ENCODE measurements at regions not wholly inside any gene's neighbourhood (a gene's known extent, or its start where the extent isn't known, plus 50 kb on each side); places are given as distances from the start of the nearest gene placed in this dataset.

DNA sequence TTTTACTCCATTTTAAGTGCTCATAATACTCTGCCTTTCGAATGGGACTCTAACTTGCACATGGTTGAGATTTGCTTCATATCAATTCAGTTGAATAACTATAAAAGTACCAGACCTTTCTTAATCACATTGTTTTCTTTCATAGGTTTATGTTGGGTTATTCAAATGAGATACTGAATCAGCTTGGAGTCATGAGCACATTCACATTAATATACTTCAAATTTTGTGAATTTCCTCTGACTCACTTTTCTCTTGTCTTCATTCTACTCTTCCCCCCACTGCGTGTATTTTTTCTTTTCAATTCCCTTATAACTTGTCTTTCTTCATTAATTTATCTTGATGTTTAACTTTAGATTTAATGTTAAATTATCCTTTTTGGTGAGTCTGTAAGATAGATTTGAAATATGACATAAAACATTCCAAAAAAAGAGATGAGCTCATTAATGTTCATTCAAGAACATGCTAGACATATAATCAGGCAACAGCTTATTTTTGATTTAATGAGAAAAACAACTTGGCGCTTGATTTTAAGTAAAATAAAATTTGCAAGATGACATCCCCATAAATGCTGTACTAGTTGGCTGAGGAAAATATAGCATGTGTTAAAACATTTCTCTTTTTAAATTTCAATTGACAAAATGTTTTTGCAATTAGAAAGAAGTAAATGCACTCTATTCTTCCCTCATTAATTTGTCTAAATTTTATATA is 736.0 kb downstream of the CD109 start:
- Mint-ChIP-seq H3K4me3 (ENCODE audit: unreplicated experiment) (no peak overlapping the region), H3K9me3 (ENCODE audit: low read depth) (peaks cover 8% of the 10 kb centered on the region), H3K27ac (ENCODE audit: unreplicated experiment) (no peak overlapping the region), H3K27me3 (ENCODE audit: low read depth) (no peaks in the 10 kb centered on the region), H3K36me3 (ENCODE audit: low read depth) (peaks cover 1% of the 10 kb centered on the region), H3K4me1 (ENCODE audit: low read depth) (peaks cover 4% of the 10 kb centered on the region)
- TF ChIP-seq, protein P1, sequence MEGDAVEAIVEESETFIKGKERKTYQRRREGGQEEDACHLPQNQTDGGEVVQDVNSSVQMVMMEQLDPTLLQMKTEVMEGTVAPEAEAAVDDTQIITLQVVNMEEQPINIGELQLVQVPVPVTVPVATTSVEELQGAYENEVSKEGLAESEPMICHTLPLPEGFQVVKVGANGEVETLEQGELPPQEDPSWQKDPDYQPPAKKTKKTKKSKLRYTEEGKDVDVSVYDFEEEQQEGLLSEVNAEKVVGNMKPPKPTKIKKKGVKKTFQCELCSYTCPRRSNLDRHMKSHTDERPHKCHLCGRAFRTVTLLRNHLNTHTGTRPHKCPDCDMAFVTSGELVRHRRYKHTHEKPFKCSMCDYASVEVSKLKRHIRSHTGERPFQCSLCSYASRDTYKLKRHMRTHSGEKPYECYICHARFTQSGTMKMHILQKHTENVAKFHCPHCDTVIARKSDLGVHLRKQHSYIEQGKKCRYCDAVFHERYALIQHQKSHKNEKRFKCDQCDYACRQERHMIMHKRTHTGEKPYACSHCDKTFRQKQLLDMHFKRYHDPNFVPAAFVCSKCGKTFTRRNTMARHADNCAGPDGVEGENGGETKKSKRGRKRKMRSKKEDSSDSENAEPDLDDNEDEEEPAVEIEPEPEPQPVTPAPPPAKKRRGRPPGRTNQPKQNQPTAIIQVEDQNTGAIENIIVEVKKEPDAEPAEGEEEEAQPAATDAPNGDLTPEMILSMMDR (IDR thresholded peaks at IDR 0.05), result no peak
- no peak for DNase-seq (ENCODE audit: low spot score)

- no peaks in the 10 kb centered on the region for H3K4me1 Mint-ChIP-seq (ENCODE audit: low read depth)
- TF ChIP-seq, protein P1 (IDR thresholded peaks at IDR 0.05), result no peak
- no peak overlapping the region for H3K4me3 Mint-ChIP-seq (ENCODE audit: unreplicated experiment)
- peaks cover 34% of the 10 kb centered on the region for H3K9me3 Mint-ChIP-seq (ENCODE audit: low read depth)
- no peak for DNase-seq (ENCODE audit: low spot score)
- no peaks in the 10 kb centered on the region for H3K27me3 Mint-ChIP-seq (ENCODE audit: low read depth)
- peaks cover 11% of the 10 kb centered on the region for H3K36me3 Mint-ChIP-seq (ENCODE audit: low read depth)
- no peak overlapping the region for H3K27ac Mint-ChIP-seq (ENCODE audit: unreplicated experiment)
Observed at GRCh38 chr6:74420221-74420620, 724.2 kb downstream of the CD109 start.

DNA sequence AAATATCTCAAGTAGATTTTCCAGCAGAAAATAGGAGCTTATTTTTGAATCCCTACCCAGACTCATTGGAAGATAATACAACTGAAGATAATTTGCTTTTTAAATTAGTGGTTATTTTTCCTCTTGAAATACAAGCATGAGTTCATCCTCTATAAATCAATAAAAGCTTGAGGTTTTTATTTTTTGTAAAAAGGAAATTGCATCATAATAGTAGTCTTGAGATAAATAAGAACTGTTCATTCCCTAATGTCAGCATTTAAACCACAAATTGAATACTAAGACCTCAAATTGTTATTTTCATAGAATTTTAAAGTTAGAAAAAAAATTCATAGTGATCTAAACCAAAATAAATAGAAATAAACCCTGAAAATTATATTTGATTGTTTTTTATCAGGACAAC is 719.1 kb downstream of the CD109 start:
- Mint-ChIP-seq H3K36me3 (ENCODE audit: low read depth) (peaks cover 8% of the 10 kb centered on the region), H3K4me3 (ENCODE audit: unreplicated experiment) (no peak overlapping the region), H3K27me3 (ENCODE audit: low read depth) (no peaks in the 10 kb centered on the region), H3K9me3 (ENCODE audit: low read depth) (peaks cover 16% of the 10 kb centered on the region), H3K27ac (ENCODE audit: unreplicated experiment) (no peak overlapping the region), H3K4me1 (ENCODE audit: low read depth) (peaks cover 13% of the 10 kb centered on the region)
- TF ChIP-seq, protein P1 (IDR thresholded peaks at IDR 0.05), result no peak
- no peak for DNase-seq (ENCODE audit: low spot score)

- Mint-ChIP-seq H3K4me3 (ENCODE audit: unreplicated experiment) (no peak overlapping the region), H3K36me3 (ENCODE audit: low read depth) (peaks cover 11% of the 10 kb centered on the region), H3K9me3 (ENCODE audit: low read depth) (peaks cover 11% of the 10 kb centered on the region), H3K27ac (ENCODE audit: unreplicated experiment) (peak overlapping the region; percentile 75), H3K4me1 (ENCODE audit: low read depth) (peaks cover 26% of the 10 kb centered on the region), H3K27me3 (ENCODE audit: low read depth) (no peaks in the 10 kb centered on the region)
- DNase-seq (ENCODE audit: low spot score), result no peak
- TF ChIP-seq, protein P1 (IDR thresholded peaks at IDR 0.05), result no peak
Observed at GRCh38 chr6:74410630-74411029, 714.6 kb downstream of the CD109 start.

DNA sequence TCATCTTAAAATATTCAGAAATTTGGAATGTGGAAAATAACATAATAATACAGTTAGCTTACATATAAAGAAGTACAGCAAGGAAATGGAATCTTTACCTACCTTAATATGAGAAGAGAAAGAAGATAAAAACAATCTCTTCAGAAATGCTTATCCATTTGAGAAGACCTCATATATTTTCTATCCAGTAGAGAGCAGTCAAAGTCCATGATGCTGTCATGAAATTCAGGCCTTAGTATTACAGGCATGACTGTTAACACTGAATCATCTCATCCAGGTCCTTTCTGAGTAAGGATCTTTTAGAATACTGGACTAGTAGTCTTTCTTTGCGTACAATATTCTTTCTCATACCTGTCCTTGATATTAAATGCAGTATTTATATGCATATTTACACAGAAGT is 713.4 kb downstream of the CD109 start:
- Mint-ChIP-seq H3K27me3 (ENCODE audit: low read depth) (no peaks in the 10 kb centered on the region), H3K4me1 (ENCODE audit: low read depth) (peaks cover 26% of the 10 kb centered on the region), H3K9me3 (ENCODE audit: low read depth) (peaks cover 15% of the 10 kb centered on the region), H3K36me3 (ENCODE audit: low read depth) (peaks cover 11% of the 10 kb centered on the region), H3K27ac (ENCODE audit: unreplicated experiment) (peak overlapping the region; percentile 75), H3K4me3 (ENCODE audit: unreplicated experiment) (no peak overlapping the region)
- TF ChIP-seq, protein P1 (IDR thresholded peaks at IDR 0.05), result peak; percentile 91
- no peak for DNase-seq (ENCODE audit: low spot score)

Data from chondrocyte (in vitro differentiated cells).